Testis (tissue), 2 donors: ENCODE measurements at regions not wholly inside any gene's neighbourhood (a gene's known extent, or its start where the extent isn't known, plus 50 kb on each side); places are given as distances from the start of the nearest gene placed in this dataset.

Experiments
- POLR2A ChIP-seq: fragments of 450-650 bp; IDR thresholded peaks from one replicate; pipeline ENCODE4 v1.6.1; 2017; ENCODE audit warnings: antibody characterized with exemption, mild to moderate bottlenecking, moderate library complexity
- TF ChIP-seq, protein P1 (sequence below), 3 experiments: fragments of 450-650 bp in 2 of 3; fragments of 200-600 bp in 1 of 3; sonication (generic) in 1 of 3; IDR thresholded peaks; one replicate each; pipeline ENCODE4 v1.5.1; 2016 to 2019; ENCODE audit warnings: antibody characterized with exemption in 3 of 3, mild to moderate bottlenecking in 2 of 3, moderate library complexity in 1 of 3

DNA sequence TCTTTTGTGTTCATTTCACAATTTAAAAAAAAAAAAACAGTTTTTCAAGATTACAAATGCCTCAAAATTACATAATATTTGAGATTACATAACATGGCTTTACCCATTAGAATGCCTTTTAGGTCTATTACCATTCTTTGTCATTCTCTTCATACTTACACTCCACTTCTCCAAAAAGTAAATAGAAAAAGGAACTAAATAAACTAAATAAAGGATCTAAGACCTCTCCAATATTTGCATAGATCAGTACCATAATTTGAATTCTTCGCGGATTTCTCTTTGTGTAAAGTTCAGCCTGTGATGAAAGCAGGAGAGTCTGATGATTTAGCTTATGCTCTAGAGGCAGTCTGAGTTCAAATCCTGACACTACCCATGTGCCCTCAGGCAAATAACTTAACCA lies 56.4 kb upstream of the C1GALT1 start:
- TF ChIP-seq, protein P1, sequence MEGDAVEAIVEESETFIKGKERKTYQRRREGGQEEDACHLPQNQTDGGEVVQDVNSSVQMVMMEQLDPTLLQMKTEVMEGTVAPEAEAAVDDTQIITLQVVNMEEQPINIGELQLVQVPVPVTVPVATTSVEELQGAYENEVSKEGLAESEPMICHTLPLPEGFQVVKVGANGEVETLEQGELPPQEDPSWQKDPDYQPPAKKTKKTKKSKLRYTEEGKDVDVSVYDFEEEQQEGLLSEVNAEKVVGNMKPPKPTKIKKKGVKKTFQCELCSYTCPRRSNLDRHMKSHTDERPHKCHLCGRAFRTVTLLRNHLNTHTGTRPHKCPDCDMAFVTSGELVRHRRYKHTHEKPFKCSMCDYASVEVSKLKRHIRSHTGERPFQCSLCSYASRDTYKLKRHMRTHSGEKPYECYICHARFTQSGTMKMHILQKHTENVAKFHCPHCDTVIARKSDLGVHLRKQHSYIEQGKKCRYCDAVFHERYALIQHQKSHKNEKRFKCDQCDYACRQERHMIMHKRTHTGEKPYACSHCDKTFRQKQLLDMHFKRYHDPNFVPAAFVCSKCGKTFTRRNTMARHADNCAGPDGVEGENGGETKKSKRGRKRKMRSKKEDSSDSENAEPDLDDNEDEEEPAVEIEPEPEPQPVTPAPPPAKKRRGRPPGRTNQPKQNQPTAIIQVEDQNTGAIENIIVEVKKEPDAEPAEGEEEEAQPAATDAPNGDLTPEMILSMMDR (IDR thresholded peaks at IDR 0.05), result no peak
- TF ChIP-seq POLR2A, result no peak
